SK-N-SH (cell line): ENCODE measurements at regions not wholly inside any gene's neighbourhood (a gene's known extent, or its start where the extent isn't known, plus 50 kb on each side); places are given as distances from the start of the nearest gene placed in this dataset.

ENCODE experiments used
- CTCF ChIA-PET: fragments of 300-600, 350-600 bp; formaldehyde crosslinking; extraction: SDS; loops from one replicate; lab custom pipeline; 2021; lab: Yijun Ruan, JAX
- POLR2A ChIA-PET: fragments of 350-600 bp; sonication (Branson Sonifier 250); formaldehyde crosslinking; extraction: SDS; loops from one replicate; lab custom pipeline; 2020; ENCODE audit warnings: antibody characterized with exemption, inconsistent platforms; lab: Yijun Ruan, JAX
- DNase-seq: peaks from one replicate; pipeline ENCODE4 v3.0.0; 2012
- H2AFZ ChIP-seq: fragments of 200-600 bp; sonication (generic); 2 replicates; pipeline ENCODE4 v1.8.1; 2016; ENCODE audit warnings: antibody characterized with exemption, mild to moderate bottlenecking, low read depth
- H3F3A ChIP-seq: fragments of 200-600 bp; sonication (generic); replicated peaks from 2 replicates; pipeline ENCODE3; 2016; ENCODE audit warnings: antibody characterized with exemption, mild to moderate bottlenecking; ENCODE audit not compliant: insufficient read depth
- H3K27ac ChIP-seq, 2 experiments: fragments of 200-500 bp in 1 of 2; fragments of 200-600 bp in 1 of 2; sonication (Bioruptor generic) in 1 of 2; sonication (generic), shearing (Covaris generic) in 1 of 2; 2 replicates each; pipeline versions ENCODE4 v1.5.1 to v1.6.1; 2014 to 2016; ENCODE audit warnings: low read depth in 2 of 2, inconsistent platforms in 1 of 2, low read length in 1 of 2, mild to moderate bottlenecking in 1 of 2, mixed read lengths in 1 of 2
- H3K27me3 ChIP-seq: fragments of 200-600 bp; sonication (generic), shearing (Covaris generic); 2 replicates; pipeline ENCODE4 v1.6.1; 2016; ENCODE audit warnings: mixed run types; ENCODE audit not compliant: insufficient read depth
- H3K36me3 ChIP-seq, 2 experiments: fragments of 200-500 bp in 1 of 2; fragments of 200-600 bp in 1 of 2; sonication (Bioruptor generic) in 1 of 2; sonication (generic) in 1 of 2; replicated peaks in 1 of 2; 2 replicates each; pipeline versions ENCODE3 to v1.5.1; 2014 to 2016; ENCODE audit warnings: low read length in 1 of 2, mild to moderate bottlenecking in 1 of 2; ENCODE audit not compliant: insufficient read depth in 2 of 2, control insufficient read depth in 1 of 2
- H3K4me1 ChIP-seq, 2 experiments: fragments of 200-500 bp in 1 of 2; fragments of 200-600 bp in 1 of 2; sonication (Bioruptor generic) in 1 of 2; sonication (generic), shearing (Covaris generic) in 1 of 2; 2 replicates each; pipeline versions ENCODE4 v1.5.1 to v1.6.1; 2014 to 2016; ENCODE audit warnings: low read depth in 1 of 2, low read length in 1 of 2, mixed run types in 1 of 2; ENCODE audit not compliant: insufficient read depth in 2 of 2, control insufficient read depth in 1 of 2
- H3K4me2 ChIP-seq: fragments of 200-600 bp; sonication (generic), shearing (Covaris generic); 2 replicates; pipeline ENCODE4 v1.6.1; 2017; ENCODE audit warnings: mixed run types
- H3K4me3 ChIP-seq, 2 experiments: fragments of 200-500 bp in 1 of 2; fragments of 200-600 bp in 1 of 2; sonication (Bioruptor generic) in 1 of 2; sonication (generic), shearing (Covaris generic) in 1 of 2; 2 replicates each; pipeline versions ENCODE4 v1.5.1 to v1.8.1; 2014 to 2016; ENCODE audit warnings: low read depth in 2 of 2, inconsistent platforms in 1 of 2, low read length in 1 of 2, mild to moderate bottlenecking in 1 of 2, mixed read lengths in 1 of 2, moderate library complexity in 1 of 2
- H3K79me2 ChIP-seq: fragments of 200-600 bp; sonication (generic); 2 replicates; pipeline ENCODE4 v1.8.1; 2017; ENCODE audit warnings: mild to moderate bottlenecking; ENCODE audit not compliant: insufficient read depth
- H3K9ac ChIP-seq: fragments of 200-600 bp; sonication (generic); 2 replicates; pipeline ENCODE4 v1.6.1; 2017; ENCODE audit warnings: mixed run types
- H3K9me2 ChIP-seq: fragments of 200-600 bp; sonication (generic); 2 replicates; pipeline ENCODE4 v1.6.1; 2017; ENCODE audit warnings: mixed run types
- H3K9me3 ChIP-seq: fragments of 200-600 bp; sonication (generic); 2 replicates; pipeline ENCODE4 v1.6.1; 2017; ENCODE audit warnings: mixed run types, mild to moderate bottlenecking, moderate library complexity
- H4K20me1 ChIP-seq: fragments of 200-600 bp; sonication (generic); 2 replicates; pipeline ENCODE4 v1.6.1; 2017; ENCODE audit warnings: mild to moderate bottlenecking, mixed run types; ENCODE audit not compliant: insufficient read depth
- FOXJ3 ChIP-seq: sonication (generic); formaldehyde crosslinking; IDR thresholded peaks from 2 replicates; pipeline ENCODE4 v1.5.1; 2020; ENCODE audit warnings: mild to moderate bottlenecking, missing genetic modification reagents
- GABPA ChIP-seq: IDR thresholded peaks from 2 replicates; pipeline ENCODE4 v1.4.0; 2012; ENCODE audit warnings: low read depth, mild to moderate bottlenecking
- MXI1 ChIP-seq: IDR thresholded peaks from 2 replicates; pipeline ENCODE4 v1.6.1; 2012; ENCODE audit warnings: mild to moderate bottlenecking, low read depth, low read length, improper control_type of control experiment
- POLR2AphosphoS5 ChIP-seq: IDR thresholded peaks from 2 replicates; pipeline ENCODE4 v1.6.1; 2012; ENCODE audit warnings: low read depth, low read length
- RXRA ChIP-seq: IDR thresholded peaks from 2 replicates; pipeline ENCODE4 v1.4.0; 2012; ENCODE audit warnings: low read depth, mild to moderate bottlenecking, borderline replicate concordance
- SIN3A ChIP-seq: IDR thresholded peaks from 2 replicates; pipeline ENCODE4 v1.6.1; 2012; ENCODE audit warnings: low read depth, mild to moderate bottlenecking, low read length, moderate library complexity, borderline replicate concordance
- TAF1 ChIP-seq: IDR thresholded peaks from 2 replicates; pipeline ENCODE4 v1.6.1; 2012; ENCODE audit warnings: low read depth, mild to moderate bottlenecking, low read length, moderate library complexity, borderline replicate concordance
- TEAD4 ChIP-seq: IDR thresholded peaks from 2 replicates; pipeline ENCODE4 v1.4.0; 2012; ENCODE audit warnings: mild to moderate bottlenecking, borderline replicate concordance; ENCODE audit not compliant: insufficient read depth
- YY1 ChIP-seq: IDR thresholded peaks from 2 replicates; pipeline ENCODE4 v1.4.0; 2012; ENCODE audit warnings: low read depth, mild to moderate bottlenecking
- WGBS: methylation state at CpG from one replicate; pipeline ENCODE4 v1.1.6; 2017; ENCODE audit warnings: low lambda C conversion rate; 5-methylcytosine and 5-hydroxymethylcytosine counted together
- TF ChIP-seq, protein P1 (sequence below): IDR thresholded peaks from 2 replicates; pipeline ENCODE4 v1.4.0; 2012; ENCODE audit warnings: low read depth
- TF ChIP-seq, protein P2 (sequence below): fragments of 150-350 bp; IDR thresholded peaks from 2 replicates; pipeline ENCODE4 v1.6.1; 2016; ENCODE audit warnings: mild to moderate bottlenecking, low read depth, low read length
- TF ChIP-seq, protein P3 (sequence below): IDR thresholded peaks from 2 replicates; pipeline ENCODE4 v1.4.0; 2012; ENCODE audit warnings: low read depth, borderline replicate concordance
- TF ChIP-seq, protein P4 (sequence below): fragments of 150-350 bp; IDR thresholded peaks from 2 replicates; pipeline ENCODE4 v1.6.1; 2017; ENCODE audit warnings: antibody characterized with exemption, low read length, low read depth, borderline replicate concordance
- TF ChIP-seq, protein P5 (sequence below): IDR thresholded peaks from 2 replicates; pipeline ENCODE4; 2012

DNA sequence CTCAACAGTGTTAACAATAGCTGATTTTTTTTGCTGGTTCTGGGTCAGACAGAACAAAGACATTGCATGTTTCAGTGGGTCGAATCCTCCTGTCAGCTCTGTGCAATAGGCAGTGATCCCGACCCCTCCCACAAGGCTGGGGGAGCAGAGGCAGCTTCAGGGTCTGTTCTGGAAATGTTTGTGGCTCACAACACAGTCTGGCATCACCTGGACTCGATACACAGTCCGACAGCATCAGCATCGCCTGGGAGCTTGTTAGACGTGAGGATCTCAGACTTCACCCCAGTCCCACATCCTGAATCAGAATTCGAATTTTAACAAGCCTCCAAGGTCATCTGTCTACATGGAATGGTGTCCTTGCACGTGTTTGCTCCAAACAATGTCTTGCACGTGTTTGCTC lies 384.7 kb downstream of the IRX2 start:
- Histone ChIP-seq H3K36me3 (no peaks in the 10 kb centered on the region), H3K4me3 (no peak overlapping the region), H3K9ac (no peak overlapping the region), H3F3A (no peaks in the 10 kb centered on the region), H3K27me3 (0 out of 2 replicates have a peak, but pooled peaks cover 5% of the 10 kb centered on the region), H4K20me1 (no peaks in the 10 kb centered on the region), H3K9me2 (no peaks in the 10 kb centered on the region), H3K9me3 (no peaks in the 10 kb centered on the region), H3K4me1 (no peaks in the 10 kb centered on the region), H3K27ac (no peak overlapping the region), H3K79me2 (no peaks in the 10 kb centered on the region), H2AFZ (no peak overlapping the region), H3K4me2 (no peak overlapping the region)
- WGBS = under 1% methylated on average over 9 of the region's 9 CpGs
- CTCF ChIA-PET = no interaction called here
- no peak for DNase-seq
- TF ChIP-seq GABPA (no peak), MXI1 (no peak), FOXJ3 (CRISPR knock-in tag) (no peak), TAF1 (no peak)
- TF ChIP-seq, protein P1, sequence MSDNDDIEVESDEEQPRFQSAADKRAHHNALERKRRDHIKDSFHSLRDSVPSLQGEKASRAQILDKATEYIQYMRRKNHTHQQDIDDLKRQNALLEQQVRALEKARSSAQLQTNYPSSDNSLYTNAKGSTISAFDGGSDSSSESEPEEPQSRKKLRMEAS = no peak
- TF ChIP-seq, protein P2, sequence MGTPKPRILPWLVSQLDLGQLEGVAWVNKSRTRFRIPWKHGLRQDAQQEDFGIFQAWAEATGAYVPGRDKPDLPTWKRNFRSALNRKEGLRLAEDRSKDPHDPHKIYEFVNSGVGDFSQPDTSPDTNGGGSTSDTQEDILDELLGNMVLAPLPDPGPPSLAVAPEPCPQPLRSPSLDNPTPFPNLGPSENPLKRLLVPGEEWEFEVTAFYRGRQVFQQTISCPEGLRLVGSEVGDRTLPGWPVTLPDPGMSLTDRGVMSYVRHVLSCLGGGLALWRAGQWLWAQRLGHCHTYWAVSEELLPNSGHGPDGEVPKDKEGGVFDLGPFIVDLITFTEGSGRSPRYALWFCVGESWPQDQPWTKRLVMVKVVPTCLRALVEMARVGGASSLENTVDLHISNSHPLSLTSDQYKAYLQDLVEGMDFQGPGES = no peak
- TF ChIP-seq, protein P3, sequence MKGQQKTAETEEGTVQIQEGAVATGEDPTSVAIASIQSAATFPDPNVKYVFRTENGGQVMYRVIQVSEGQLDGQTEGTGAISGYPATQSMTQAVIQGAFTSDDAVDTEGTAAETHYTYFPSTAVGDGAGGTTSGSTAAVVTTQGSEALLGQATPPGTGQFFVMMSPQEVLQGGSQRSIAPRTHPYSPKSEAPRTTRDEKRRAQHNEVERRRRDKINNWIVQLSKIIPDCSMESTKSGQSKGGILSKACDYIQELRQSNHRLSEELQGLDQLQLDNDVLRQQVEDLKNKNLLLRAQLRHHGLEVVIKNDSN = no peak
- POLR2A ChIA-PET = no interaction called here

DNA sequence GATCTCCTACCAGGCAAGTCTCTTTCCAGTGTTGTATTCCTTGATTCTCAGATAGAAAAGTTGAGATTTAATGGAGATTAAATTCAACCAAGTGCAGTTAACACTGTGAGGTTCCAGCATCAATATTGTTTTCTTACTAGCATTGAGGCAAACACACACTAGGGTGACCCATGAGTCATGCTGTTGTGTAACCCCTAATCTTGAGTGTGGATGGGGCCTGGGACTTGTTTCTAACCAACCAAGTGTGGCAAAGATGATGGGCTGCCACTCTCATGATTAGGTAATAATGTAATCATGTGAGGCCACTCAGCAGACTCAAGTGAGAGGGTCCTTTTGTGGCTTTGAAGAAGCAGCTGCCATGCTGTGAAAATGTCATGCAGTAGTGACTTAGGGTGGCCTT lies 394.2 kb downstream of the IRX2 start:
- DNase-seq = no peak
- Histone ChIP-seq H3K36me3 (no peaks in the 10 kb centered on the region), H3K4me2 (no peak overlapping the region), H3K27me3 (no peaks in the 10 kb centered on the region), H3K27ac (no peak overlapping the region), H3K9me2 (no peaks in the 10 kb centered on the region), H3K4me3 (no peak overlapping the region), H3F3A (no peaks in the 10 kb centered on the region), H3K9ac (no peak overlapping the region), H3K79me2 (no peaks in the 10 kb centered on the region), H3K9me3 (no peaks in the 10 kb centered on the region), H3K4me1 (no peaks in the 10 kb centered on the region), H4K20me1 (no peaks in the 10 kb centered on the region), H2AFZ (no peak overlapping the region)
- ChIA-PET POLR2A (no interaction called here), CTCF (no interaction called here)
- TF ChIP-seq, protein P4, sequence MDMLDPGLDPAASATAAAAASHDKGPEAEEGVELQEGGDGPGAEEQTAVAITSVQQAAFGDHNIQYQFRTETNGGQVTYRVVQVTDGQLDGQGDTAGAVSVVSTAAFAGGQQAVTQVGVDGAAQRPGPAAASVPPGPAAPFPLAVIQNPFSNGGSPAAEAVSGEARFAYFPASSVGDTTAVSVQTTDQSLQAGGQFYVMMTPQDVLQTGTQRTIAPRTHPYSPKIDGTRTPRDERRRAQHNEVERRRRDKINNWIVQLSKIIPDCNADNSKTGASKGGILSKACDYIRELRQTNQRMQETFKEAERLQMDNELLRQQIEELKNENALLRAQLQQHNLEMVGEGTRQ = no peak
- TF ChIP-seq RXRA (no peak), YY1 (no peak), TEAD4 (no peak), POLR2AphosphoS5 (no peak), SIN3A (no peak), GABPA (no peak)
- TF ChIP-seq, protein P5, sequence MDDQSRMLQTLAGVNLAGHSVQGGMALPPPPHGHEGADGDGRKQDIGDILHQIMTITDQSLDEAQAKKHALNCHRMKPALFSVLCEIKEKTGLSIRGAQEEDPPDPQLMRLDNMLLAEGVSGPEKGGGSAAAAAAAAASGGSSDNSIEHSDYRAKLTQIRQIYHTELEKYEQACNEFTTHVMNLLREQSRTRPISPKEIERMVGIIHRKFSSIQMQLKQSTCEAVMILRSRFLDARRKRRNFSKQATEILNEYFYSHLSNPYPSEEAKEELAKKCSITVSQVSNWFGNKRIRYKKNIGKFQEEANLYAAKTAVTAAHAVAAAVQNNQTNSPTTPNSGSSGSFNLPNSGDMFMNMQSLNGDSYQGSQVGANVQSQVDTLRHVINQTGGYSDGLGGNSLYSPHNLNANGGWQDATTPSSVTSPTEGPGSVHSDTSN = no peak
- TF ChIP-seq, protein P1 = no peak
